GM23338 (cell line): ENCODE measurements at regions not wholly inside any gene's neighbourhood (a gene's known extent, or its start where the extent isn't known, plus 50 kb on each side); places are given as distances from the start of the nearest gene placed in this dataset.

Experiments
- ATAC-seq: fragments of 200-7000 bp; cut with Tn5 transposase; 3 replicates; pipeline ENCODE4 v1.9.1; 2020
- DNase-seq: peaks from one replicate; pipeline ENCODE4 v3.0.0-alpha.2; 2015; ENCODE audit warnings: low spot score
- H2AFZ ChIP-seq: fragments of 200-600 bp; sonication (generic); 2 replicates; pipeline ENCODE4 v1.8.0; 2016; ENCODE audit warnings: antibody characterized with exemption, mild to moderate bottlenecking, moderate library complexity
- H3F3A ChIP-seq: fragments of 200-600 bp; sonication (generic); replicated peaks from 2 replicates; pipeline ENCODE4 v1.8.0; 2017; ENCODE audit warnings: antibody characterized with exemption, mixed run types, low read depth
- H3K27ac ChIP-seq: fragments of 200-600 bp; sonication (generic); 2 replicates; pipeline ENCODE4 v1.6.1; 2016; ENCODE audit warnings: low read depth
- H3K27me3 ChIP-seq: fragments of 200-600 bp; sonication (generic); 2 replicates; pipeline ENCODE4 v1.8.0; 2016; ENCODE audit warnings: mild to moderate bottlenecking, mixed run types, moderate library complexity; ENCODE audit not compliant: insufficient read depth
- H3K36me3 ChIP-seq: fragments of 200-600 bp; sonication (generic); 2 replicates; pipeline ENCODE4 v1.8.0; 2016; ENCODE audit warnings: mild to moderate bottlenecking; ENCODE audit not compliant: insufficient read depth
- H3K4me1 ChIP-seq: fragments of 200-600 bp; sonication (generic); 2 replicates; pipeline ENCODE4 v1.8.0; 2016; ENCODE audit warnings: mild to moderate bottlenecking, moderate library complexity; ENCODE audit not compliant: insufficient read depth
- H3K4me2 ChIP-seq: fragments of 200-600 bp; sonication (generic); 2 replicates; pipeline ENCODE4 v1.7.1; 2017; ENCODE audit warnings: mixed run types
- H3K4me3 ChIP-seq: fragments of 200-600 bp; sonication (generic); 2 replicates; pipeline ENCODE4 v1.6.1; 2016; ENCODE audit warnings: mixed run types
- H3K79me2 ChIP-seq: fragments of 200-600 bp; sonication (generic); replicated peaks from 2 replicates; pipeline ENCODE4 v1.8.0; 2017; ENCODE audit warnings: mild to moderate bottlenecking; ENCODE audit not compliant: insufficient read depth
- H3K9me2 ChIP-seq: fragments of 200-600 bp; sonication (generic); 2 replicates; pipeline ENCODE4 v1.8.0; 2017; ENCODE audit not compliant: insufficient read depth
- H4K20me1 ChIP-seq: fragments of 200-600 bp; sonication (generic); replicated peaks from 2 replicates; pipeline ENCODE4 v1.8.0; 2017; ENCODE audit warnings: mild to moderate bottlenecking; ENCODE audit not compliant: insufficient read depth
- H3K27ac Mint-ChIP-seq: 2 replicates; pipeline ENCODE4 v1.8.0; 2020; ENCODE audit warnings: inconsistent platforms, mild to moderate bottlenecking, moderate library complexity, mixed read lengths
- H3K27me3 Mint-ChIP-seq: 3 replicates; pipeline ENCODE4 v1.8.0; 2022; ENCODE audit warnings: low read depth, mild to moderate bottlenecking, moderate library complexity, mixed read lengths, inconsistent platforms; ENCODE audit not compliant: insufficient read depth, poor library complexity
- H3K36me3 Mint-ChIP-seq: 3 replicates; pipeline ENCODE4 v1.8.0; 2021; ENCODE audit warnings: low read depth, mild to moderate bottlenecking, inconsistent platforms, moderate library complexity, mixed read lengths
- H3K4me1 Mint-ChIP-seq: 3 replicates; pipeline ENCODE4 v1.8.0; 2020; ENCODE audit warnings: mild to moderate bottlenecking, inconsistent platforms, mixed read lengths
- H3K4me3 Mint-ChIP-seq: 3 replicates; pipeline ENCODE4 v1.8.0; 2021; ENCODE audit warnings: moderate library complexity, mild to moderate bottlenecking, inconsistent platforms, mixed read lengths
- H3K9me3 Mint-ChIP-seq: 3 replicates; pipeline ENCODE4 v1.8.0; 2020; ENCODE audit warnings: moderate library complexity, mild to moderate bottlenecking, inconsistent platforms, mixed read lengths
- CREB1 ChIP-seq: fragments of 250-450 bp; sonication (Bioruptor Pico); IDR thresholded peaks from 2 replicates; pipeline ENCODE4 v1.5.0; 2020; ENCODE audit warnings: low read depth, mild to moderate bottlenecking, moderate library complexity
- EZH2 ChIP-seq: fragments of 200-600 bp; sonication (generic); IDR thresholded peaks from one replicate; pipeline ENCODE4 v1.8.0; 2017; ENCODE audit warnings: antibody characterized with exemption, mild to moderate bottlenecking, low read depth; ENCODE audit not compliant: unreplicated experiment
- EZH2phosphoT487 ChIP-seq: fragments of 200-600 bp; sonication (generic); IDR thresholded peaks from one replicate; pipeline ENCODE4 v1.8.1; 2018; ENCODE audit warnings: antibody characterized with exemption; ENCODE audit not compliant: unreplicated experiment
- JUNB ChIP-seq: IDR thresholded peaks from one replicate; pipeline ENCODE4 v1.6.1; 2016; ENCODE audit warnings: antibody characterized with exemption; ENCODE audit not compliant: unreplicated experiment
- NANOG ChIP-seq: IDR thresholded peaks from 2 replicates; pipeline ENCODE4 v1.6.1; 2016; ENCODE audit warnings: antibody characterized with exemption, borderline replicate concordance
- POLR2AphosphoS5 ChIP-seq: IDR thresholded peaks from 2 replicates; pipeline ENCODE4 v1.6.1; 2016; ENCODE audit warnings: antibody characterized with exemption, low read depth
- STAT1 ChIP-seq: IDR thresholded peaks from one replicate; pipeline ENCODE4 v1.6.1; 2016; ENCODE audit warnings: antibody characterized with exemption; ENCODE audit not compliant: unreplicated experiment
- ZNF331 ChIP-seq: fragments of 250-450 bp; sonication (Bioruptor Pico); IDR thresholded peaks from 2 replicates; pipeline ENCODE4 v1.5.0; 2020; ENCODE audit warnings: low read depth, mild to moderate bottlenecking, moderate library complexity
- TF ChIP-seq, protein P1 (sequence below): fragments of 250-450 bp; sonication (Bioruptor Pico); IDR thresholded peaks from 2 replicates; pipeline ENCODE4 v1.5.0; 2020; ENCODE audit warnings: mild to moderate bottlenecking, moderate library complexity
- TF ChIP-seq, protein P2 (sequence below): IDR thresholded peaks from 2 replicates; pipeline ENCODE4 v1.6.1; 2016; ENCODE audit warnings: antibody characterized with exemption
- TF ChIP-seq, protein P3 (sequence below), 2 experiments: fragments of 200-600 bp in 1 of 2; sonication (generic) in 1 of 2; conservative IDR thresholded peaks; 2 replicates each; pipeline versions ENCODE4 v1.5.1 to v1.6.1; 2016 to 2017; ENCODE audit warnings: antibody characterized with exemption in 2 of 2, low read depth in 2 of 2, mild to moderate bottlenecking in 2 of 2, moderate library complexity in 1 of 2
- TF ChIP-seq, protein P4 (sequence below): IDR thresholded peaks from one replicate; pipeline ENCODE4 v1.6.1; 2018; ENCODE audit warnings: antibody characterized with exemption; ENCODE audit not compliant: unreplicated experiment

DNA sequence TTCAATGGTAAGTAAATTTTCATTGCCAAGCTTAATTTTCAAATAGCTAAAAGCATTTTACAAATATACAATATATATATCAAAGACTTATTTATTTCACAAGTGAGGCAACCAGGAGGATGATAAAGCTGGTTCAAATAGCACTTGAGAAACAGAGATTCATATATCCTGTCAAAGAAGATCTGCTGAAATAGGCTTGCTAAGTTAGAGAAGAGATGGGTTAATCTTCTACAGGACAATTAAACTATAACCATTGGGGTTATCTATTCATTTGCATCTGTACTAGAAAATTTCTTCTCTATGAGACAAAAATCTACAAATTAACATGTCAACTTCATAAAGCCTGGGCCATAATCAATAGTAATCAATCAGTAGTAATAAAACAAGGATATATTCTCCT is 637.7 kb upstream of the UBE2E2 start:
- ATAC-seq: no peak
- no peak for TF ChIP-seq NANOG
- TF ChIP-seq, protein P1, sequence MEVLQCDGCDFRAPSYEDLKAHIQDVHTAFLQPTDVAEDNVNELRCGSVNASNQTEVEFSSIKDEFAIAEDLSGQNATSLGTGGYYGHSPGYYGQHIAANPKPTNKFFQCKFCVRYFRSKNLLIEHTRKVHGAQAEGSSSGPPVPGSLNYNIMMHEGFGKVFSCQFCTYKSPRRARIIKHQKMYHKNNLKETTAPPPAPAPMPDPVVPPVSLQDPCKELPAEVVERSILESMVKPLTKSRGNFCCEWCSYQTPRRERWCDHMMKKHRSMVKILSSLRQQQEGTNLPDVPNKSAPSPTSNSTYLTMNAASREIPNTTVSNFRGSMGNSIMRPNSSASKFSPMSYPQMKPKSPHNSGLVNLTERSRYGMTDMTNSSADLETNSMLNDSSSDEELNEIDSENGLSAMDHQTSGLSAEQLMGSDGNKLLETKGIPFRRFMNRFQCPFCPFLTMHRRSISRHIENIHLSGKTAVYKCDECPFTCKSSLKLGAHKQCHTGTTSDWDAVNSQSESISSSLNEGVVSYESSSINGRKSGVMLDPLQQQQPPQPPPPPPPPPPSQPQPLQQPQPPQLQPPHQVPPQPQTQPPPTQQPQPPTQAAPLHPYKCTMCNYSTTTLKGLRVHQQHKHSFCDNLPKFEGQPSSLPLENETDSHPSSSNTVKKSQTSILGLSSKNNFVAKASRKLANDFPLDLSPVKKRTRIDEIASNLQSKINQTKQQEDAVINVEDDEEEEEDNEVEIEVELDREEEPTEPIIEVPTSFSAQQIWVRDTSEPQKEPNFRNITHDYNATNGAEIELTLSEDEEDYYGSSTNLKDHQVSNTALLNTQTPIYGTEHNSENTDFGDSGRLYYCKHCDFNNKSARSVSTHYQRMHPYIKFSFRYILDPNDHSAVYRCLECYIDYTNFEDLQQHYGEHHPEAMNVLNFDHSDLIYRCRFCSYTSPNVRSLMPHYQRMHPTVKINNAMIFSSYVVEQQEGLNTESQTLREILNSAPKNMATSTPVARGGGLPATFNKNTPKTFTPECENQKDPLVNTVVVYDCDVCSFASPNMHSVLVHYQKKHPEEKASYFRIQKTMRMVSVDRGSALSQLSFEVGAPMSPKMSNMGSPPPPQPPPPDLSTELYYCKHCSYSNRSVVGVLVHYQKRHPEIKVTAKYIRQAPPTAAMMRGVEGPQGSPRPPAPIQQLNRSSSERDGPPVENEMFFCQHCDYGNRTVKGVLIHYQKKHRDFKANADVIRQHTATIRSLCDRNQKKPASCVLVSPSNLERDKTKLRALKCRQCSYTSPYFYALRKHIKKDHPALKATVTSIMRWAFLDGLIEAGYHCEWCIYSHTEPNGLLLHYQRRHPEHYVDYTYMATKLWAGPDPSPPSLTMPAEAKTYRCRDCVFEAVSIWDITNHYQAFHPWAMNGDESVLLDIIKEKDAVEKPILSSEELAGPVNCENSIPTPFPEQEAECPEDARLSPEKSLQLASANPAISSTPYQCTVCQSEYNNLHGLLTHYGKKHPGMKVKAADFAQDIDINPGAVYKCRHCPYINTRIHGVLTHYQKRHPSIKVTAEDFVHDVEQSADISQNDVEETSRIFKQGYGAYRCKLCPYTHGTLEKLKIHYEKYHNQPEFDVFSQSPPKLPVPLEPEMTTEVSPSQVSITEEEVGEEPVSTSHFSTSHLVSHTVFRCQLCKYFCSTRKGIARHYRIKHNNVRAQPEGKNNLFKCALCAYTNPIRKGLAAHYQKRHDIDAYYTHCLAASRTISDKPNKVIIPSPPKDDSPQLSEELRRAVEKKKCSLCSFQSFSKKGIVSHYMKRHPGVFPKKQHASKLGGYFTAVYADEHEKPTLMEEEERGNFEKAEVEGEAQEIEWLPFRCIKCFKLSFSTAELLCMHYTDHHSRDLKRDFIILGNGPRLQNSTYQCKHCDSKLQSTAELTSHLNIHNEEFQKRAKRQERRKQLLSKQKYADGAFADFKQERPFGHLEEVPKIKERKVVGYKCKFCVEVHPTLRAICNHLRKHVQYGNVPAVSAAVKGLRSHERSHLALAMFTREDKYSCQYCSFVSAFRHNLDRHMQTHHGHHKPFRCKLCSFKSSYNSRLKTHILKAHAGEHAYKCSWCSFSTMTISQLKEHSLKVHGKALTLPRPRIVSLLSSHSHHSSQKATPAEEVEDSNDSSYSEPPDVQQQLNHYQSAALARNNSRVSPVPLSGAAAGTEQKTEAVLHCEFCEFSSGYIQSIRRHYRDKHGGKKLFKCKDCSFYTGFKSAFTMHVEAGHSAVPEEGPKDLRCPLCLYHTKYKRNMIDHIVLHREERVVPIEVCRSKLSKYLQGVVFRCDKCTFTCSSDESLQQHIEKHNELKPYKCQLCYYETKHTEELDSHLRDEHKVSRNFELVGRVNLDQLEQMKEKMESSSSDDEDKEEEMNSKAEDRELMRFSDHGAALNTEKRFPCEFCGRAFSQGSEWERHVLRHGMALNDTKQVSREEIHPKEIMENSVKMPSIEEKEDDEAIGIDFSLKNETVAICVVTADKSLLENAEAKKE (CRISPR knock-in tag): no peak
- TF ChIP-seq ZNF331: no peak
- TF ChIP-seq, protein P2, sequence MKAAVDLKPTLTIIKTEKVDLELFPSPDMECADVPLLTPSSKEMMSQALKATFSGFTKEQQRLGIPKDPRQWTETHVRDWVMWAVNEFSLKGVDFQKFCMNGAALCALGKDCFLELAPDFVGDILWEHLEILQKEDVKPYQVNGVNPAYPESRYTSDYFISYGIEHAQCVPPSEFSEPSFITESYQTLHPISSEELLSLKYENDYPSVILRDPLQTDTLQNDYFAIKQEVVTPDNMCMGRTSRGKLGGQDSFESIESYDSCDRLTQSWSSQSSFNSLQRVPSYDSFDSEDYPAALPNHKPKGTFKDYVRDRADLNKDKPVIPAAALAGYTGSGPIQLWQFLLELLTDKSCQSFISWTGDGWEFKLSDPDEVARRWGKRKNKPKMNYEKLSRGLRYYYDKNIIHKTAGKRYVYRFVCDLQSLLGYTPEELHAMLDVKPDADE: no peak
- TF ChIP-seq, protein P3, sequence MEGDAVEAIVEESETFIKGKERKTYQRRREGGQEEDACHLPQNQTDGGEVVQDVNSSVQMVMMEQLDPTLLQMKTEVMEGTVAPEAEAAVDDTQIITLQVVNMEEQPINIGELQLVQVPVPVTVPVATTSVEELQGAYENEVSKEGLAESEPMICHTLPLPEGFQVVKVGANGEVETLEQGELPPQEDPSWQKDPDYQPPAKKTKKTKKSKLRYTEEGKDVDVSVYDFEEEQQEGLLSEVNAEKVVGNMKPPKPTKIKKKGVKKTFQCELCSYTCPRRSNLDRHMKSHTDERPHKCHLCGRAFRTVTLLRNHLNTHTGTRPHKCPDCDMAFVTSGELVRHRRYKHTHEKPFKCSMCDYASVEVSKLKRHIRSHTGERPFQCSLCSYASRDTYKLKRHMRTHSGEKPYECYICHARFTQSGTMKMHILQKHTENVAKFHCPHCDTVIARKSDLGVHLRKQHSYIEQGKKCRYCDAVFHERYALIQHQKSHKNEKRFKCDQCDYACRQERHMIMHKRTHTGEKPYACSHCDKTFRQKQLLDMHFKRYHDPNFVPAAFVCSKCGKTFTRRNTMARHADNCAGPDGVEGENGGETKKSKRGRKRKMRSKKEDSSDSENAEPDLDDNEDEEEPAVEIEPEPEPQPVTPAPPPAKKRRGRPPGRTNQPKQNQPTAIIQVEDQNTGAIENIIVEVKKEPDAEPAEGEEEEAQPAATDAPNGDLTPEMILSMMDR (conservative IDR thresholded peaks at IDR 0.05; ENCODE audit: low read depth in 2 of 2): no peak
- TF ChIP-seq JUNB: no peak
- TF ChIP-seq STAT1: no peak
- no peak for TF ChIP-seq EZH2
- TF ChIP-seq, protein P4, sequence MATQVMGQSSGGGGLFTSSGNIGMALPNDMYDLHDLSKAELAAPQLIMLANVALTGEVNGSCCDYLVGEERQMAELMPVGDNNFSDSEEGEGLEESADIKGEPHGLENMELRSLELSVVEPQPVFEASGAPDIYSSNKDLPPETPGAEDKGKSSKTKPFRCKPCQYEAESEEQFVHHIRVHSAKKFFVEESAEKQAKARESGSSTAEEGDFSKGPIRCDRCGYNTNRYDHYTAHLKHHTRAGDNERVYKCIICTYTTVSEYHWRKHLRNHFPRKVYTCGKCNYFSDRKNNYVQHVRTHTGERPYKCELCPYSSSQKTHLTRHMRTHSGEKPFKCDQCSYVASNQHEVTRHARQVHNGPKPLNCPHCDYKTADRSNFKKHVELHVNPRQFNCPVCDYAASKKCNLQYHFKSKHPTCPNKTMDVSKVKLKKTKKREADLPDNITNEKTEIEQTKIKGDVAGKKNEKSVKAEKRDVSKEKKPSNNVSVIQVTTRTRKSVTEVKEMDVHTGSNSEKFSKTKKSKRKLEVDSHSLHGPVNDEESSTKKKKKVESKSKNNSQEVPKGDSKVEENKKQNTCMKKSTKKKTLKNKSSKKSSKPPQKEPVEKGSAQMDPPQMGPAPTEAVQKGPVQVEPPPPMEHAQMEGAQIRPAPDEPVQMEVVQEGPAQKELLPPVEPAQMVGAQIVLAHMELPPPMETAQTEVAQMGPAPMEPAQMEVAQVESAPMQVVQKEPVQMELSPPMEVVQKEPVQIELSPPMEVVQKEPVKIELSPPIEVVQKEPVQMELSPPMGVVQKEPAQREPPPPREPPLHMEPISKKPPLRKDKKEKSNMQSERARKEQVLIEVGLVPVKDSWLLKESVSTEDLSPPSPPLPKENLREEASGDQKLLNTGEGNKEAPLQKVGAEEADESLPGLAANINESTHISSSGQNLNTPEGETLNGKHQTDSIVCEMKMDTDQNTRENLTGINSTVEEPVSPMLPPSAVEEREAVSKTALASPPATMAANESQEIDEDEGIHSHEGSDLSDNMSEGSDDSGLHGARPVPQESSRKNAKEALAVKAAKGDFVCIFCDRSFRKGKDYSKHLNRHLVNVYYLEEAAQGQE: no peak
- TF ChIP-seq EZH2phosphoT487: no peak
- TF ChIP-seq CREB1: no peak
- no peak for TF ChIP-seq POLR2AphosphoS5
- H3F3A ChIP-seq: no peaks in the 10 kb centered on the region

More for the DNA sequence above, 637.7 kb upstream of the UBE2E2 start:
- H3K4me1 Mint-ChIP-seq: no peaks in the 10 kb centered on the region; the same call in 2 of the 3 replicates
- no peak overlapping the region for H3K4me3 Mint-ChIP-seq
- Histone ChIP-seq H3K4me2 (no peak overlapping the region), H3K36me3 (no peaks in the 10 kb centered on the region), H3K79me2 (no peaks in the 10 kb centered on the region), H4K20me1 (no peaks in the 10 kb centered on the region), H3K27me3 (no peaks in the 10 kb centered on the region), H3K4me3 (no peak overlapping the region), H3K9me2 (no peaks in the 10 kb centered on the region), H2AFZ (no peak overlapping the region), H3K27ac (no peak overlapping the region), H3K4me1 (no peaks in the 10 kb centered on the region)
- no peaks in the 10 kb centered on the region for H3K36me3 Mint-ChIP-seq
- H3K9me3 Mint-ChIP-seq: no peaks in the 10 kb centered on the region
- no peak for DNase-seq
- H3K27ac Mint-ChIP-seq: no peak overlapping the region
- H3K27me3 Mint-ChIP-seq: no peaks in the 10 kb centered on the region
